ENCODE measurements at regions not wholly inside any gene's neighbourhood (a gene's known extent, or its start where the extent isn't known, plus 50 kb on each side); places are given as distances from the start of the nearest gene placed in this dataset.

DNA sequence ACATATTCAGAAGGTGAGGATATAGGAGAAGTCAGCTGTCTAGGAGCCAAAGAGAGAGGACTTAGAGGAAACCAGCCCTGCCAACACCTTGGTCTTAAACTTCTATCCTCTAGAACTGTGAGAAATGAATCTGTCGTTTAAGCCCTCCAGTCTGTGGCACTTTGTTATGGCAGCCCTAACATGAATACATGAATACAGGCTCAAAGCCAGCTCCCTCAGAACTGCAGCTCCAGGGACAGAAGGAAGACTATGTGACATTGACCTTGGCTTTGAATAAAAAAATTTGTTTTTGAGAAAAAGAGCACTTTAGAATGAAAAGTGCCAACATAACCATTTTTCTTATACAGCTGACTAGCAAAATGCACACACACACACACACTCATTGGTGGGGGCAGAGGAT lies 110.9 kb upstream of the ATP2B2 start:
- Histone ChIP-seq H3K27ac (ENCODE audit: low read length) (no peak overlapping the region), H3K9ac (ENCODE audit: low read length) (no peak overlapping the region), H4K20me1 (ENCODE audit: insufficient read depth, low read length) (no peaks in the 10 kb centered on the region), H3K27me3 (ENCODE audit: low read depth, low read length) (peaks cover 30% of the 10 kb centered on the region), H2AFZ (ENCODE audit: low read depth, low read length) (no peak overlapping the region), H3K4me3 (ENCODE audit: low read length) (no peak overlapping the region), H3K9me3 (ENCODE audit: insufficient read depth, low read length) (no peaks in the 10 kb centered on the region), H3K4me2 (ENCODE audit: low read length) (no peak overlapping the region), H3K79me2 (ENCODE audit: low read length) (no peaks in the 10 kb centered on the region), H3K36me3 (replicated peaks; ENCODE audit: low read depth, low read length) (no peaks in the 10 kb centered on the region), H3K4me1 (ENCODE audit: low read length) (no peaks in the 10 kb centered on the region)
- no peak for TF ChIP-seq EZH2phosphoT487 (IDR thresholded peaks at IDR 0.05; ENCODE audit: low read depth)
- no peak for TF ChIP-seq CTCF (IDR thresholded peaks at IDR 0.05; ENCODE audit: low read depth, low read length)

DNA sequence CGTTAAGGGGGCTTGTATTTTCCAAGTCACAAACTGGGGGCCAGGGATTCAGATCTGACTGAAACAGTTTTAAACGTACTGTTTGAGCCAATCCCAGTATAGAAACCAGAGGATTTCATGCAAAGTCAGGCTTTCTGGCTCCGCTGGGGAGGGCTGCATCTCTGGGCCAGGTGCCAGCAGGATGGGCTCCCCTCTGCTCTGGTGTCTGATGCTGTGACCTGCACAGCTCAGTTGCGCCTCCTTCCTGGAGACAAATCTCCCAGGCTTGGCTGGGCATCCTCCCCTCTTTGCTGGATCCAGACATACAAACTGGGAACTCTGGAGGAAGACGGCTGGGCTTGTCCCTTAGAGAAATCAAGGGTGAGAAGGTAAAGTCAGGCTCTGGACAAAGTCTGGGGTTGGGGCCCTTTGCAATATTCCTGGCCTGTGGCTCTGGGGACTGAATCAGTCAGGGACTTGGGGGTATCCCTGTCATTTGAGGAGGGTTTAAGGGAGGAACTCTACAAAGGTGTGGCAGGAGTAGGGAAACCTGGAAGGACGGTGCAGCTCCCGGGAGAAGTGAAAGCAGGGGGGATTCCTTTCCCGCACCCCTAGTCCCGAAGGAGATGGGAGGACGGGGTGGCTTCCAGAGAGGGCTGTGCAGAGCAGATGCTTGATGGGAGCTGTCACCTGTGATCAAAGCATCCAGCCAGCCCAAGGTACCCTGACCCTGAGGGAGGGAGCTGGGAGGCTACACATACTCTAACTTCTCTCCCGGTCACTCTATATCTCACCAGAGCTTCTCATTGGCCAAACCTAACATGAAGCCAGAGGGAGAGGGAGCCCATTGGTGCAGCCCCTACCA lies 114.8 kb upstream of the ATP2B2 start:
- Histone ChIP-seq H3K4me1 (ENCODE audit: low read length) (no peaks in the 10 kb centered on the region), H4K20me1 (ENCODE audit: insufficient read depth, low read length) (no peaks in the 10 kb centered on the region), H3K4me3 (ENCODE audit: low read length) (no peak overlapping the region), H3K4me2 (ENCODE audit: low read length) (no peak overlapping the region), H2AFZ (ENCODE audit: low read depth, low read length) (no peak overlapping the region), H3K27me3 (ENCODE audit: low read depth, low read length) (peaks cover 34% of the 10 kb centered on the region), H3K9me3 (ENCODE audit: insufficient read depth, low read length) (no peaks in the 10 kb centered on the region), H3K36me3 (replicated peaks; ENCODE audit: low read depth, low read length) (no peaks in the 10 kb centered on the region), H3K27ac (ENCODE audit: low read length) (no peak overlapping the region), H3K79me2 (ENCODE audit: low read length) (no peaks in the 10 kb centered on the region), H3K9ac (ENCODE audit: low read length) (no peak overlapping the region)
- TF ChIP-seq CTCF (IDR thresholded peaks at IDR 0.05; ENCODE audit: low read depth, low read length) = no peak
- no peak for TF ChIP-seq EZH2phosphoT487 (IDR thresholded peaks at IDR 0.05; ENCODE audit: low read depth)

GRCh38 chr3:10620833-10621082 lies 115.4 kb upstream of the ATP2B2 start:
- TF ChIP-seq CTCF (IDR thresholded peaks at IDR 0.05; ENCODE audit: low read depth, low read length) (no peak), EZH2phosphoT487 (IDR thresholded peaks at IDR 0.05; ENCODE audit: low read depth) (no peak)

DNA sequence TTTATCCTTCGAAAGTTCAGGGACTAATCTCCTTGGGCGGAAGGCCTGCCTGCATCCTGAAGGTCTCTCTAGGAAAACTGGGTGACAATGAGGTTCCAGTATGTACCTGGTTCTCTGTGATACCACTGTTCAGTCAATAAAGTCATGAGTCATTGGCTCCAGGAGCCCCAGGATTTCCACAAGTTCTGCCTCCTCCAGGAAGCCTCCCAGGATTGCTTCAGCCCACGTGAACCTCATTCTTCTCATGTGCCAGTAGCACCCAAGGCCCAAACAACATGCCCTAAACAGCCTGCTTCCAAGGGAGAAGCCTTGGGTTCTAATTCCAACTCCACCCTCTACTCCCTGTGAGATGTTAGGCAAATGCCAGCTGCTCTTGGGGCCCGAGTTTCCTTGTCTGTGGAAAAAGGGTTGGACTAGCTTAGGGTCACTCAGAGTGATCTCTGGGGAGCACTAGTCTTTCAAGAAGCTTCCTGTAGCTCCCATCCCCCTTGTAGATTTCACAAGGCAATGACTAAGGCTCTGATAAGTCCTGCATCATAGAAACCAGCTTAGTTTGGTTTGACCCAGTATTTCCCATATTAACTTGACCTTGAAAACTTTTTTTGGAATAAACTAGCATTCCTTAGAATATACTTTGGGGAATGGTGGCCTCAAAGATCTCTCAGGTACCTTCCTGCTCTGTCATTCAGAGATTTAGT lies 118.3 kb upstream of the ATP2B2 start:
- H3K4me2 ChIP-seq (ENCODE audit: low read length) = no peak overlapping the region
- H4K20me1 ChIP-seq (ENCODE audit: insufficient read depth, low read length) = no peaks in the 10 kb centered on the region
- TF ChIP-seq EZH2phosphoT487 (IDR thresholded peaks at IDR 0.05; ENCODE audit: low read depth) (no peak), CTCF (IDR thresholded peaks at IDR 0.05; ENCODE audit: low read depth, low read length) (no peak)
- no peak overlapping the region for H3K4me3 ChIP-seq (ENCODE audit: low read length)
- H3K27ac ChIP-seq (ENCODE audit: low read length) = no peak overlapping the region
- no peaks in the 10 kb centered on the region for H3K9me3 ChIP-seq (ENCODE audit: insufficient read depth, low read length)
- no peaks in the 10 kb centered on the region for H3K79me2 ChIP-seq (ENCODE audit: low read length)
- H2AFZ ChIP-seq (ENCODE audit: low read depth, low read length) = no peak overlapping the region
- H3K27me3 ChIP-seq (ENCODE audit: low read depth, low read length) = peaks cover 12% of the 10 kb centered on the region
- no peaks in the 10 kb centered on the region for H3K36me3 ChIP-seq (replicated peaks; ENCODE audit: low read depth, low read length)
- H3K9ac ChIP-seq (ENCODE audit: low read length) = no peak overlapping the region
- H3K4me1 ChIP-seq (ENCODE audit: low read length) = no peaks in the 10 kb centered on the region

More at GRCh38 chr3:10620833-10621082, 115.4 kb upstream of the ATP2B2 start:
- no peak overlapping the region for H3K9ac ChIP-seq (ENCODE audit: low read length)
- H3K9me3 ChIP-seq (ENCODE audit: insufficient read depth, low read length) = no peaks in the 10 kb centered on the region
- no peak overlapping the region for H2AFZ ChIP-seq (ENCODE audit: low read depth, low read length)
- no peaks in the 10 kb centered on the region for H3K4me1 ChIP-seq (ENCODE audit: low read length)
- H3K79me2 ChIP-seq (ENCODE audit: low read length) = no peaks in the 10 kb centered on the region
- no peak overlapping the region for H3K27ac ChIP-seq (ENCODE audit: low read length)
- no peak overlapping the region for H3K4me2 ChIP-seq (ENCODE audit: low read length)
- H4K20me1 ChIP-seq (ENCODE audit: insufficient read depth, low read length) = no peaks in the 10 kb centered on the region
- no peak overlapping the region for H3K4me3 ChIP-seq (ENCODE audit: low read length)
- H3K27me3 ChIP-seq (ENCODE audit: low read depth, low read length) = peaks cover 29% of the 10 kb centered on the region
- H3K36me3 ChIP-seq (replicated peaks; ENCODE audit: low read depth, low read length) = no peaks in the 10 kb centered on the region

Measured in OCI-LY3 (cell line).